Omental fat pad (tissue), 3 donors: ENCODE measurements at regions not wholly inside any gene's neighbourhood (a gene's known extent, or its start where the extent isn't known, plus 50 kb on each side); places are given as distances from the start of the nearest gene placed in this dataset.

Source experiments
- ATAC-seq: fragments of 150-250 bp; one replicate; pipeline ENCODE4 v1.9.1; 2016; ENCODE audit warnings: mild to moderate bottlenecking, moderate library complexity; ENCODE audit not compliant: low FRiP score
- DNase-seq: peaks from one replicate; pipeline ENCODE4 v3.0.0-alpha.2; 2019; ENCODE audit warnings: low spot score
- CTCF ChIP-seq, 3 donors: fragments of 450-650 bp; IDR thresholded peaks; one replicate each; pipeline ENCODE4 v1.5.1; 2016 to 2017; ENCODE audit warnings: antibody characterized with exemption in 3 of 3, mild to moderate bottlenecking in 3 of 3, moderate library complexity in 2 of 3

DNA sequence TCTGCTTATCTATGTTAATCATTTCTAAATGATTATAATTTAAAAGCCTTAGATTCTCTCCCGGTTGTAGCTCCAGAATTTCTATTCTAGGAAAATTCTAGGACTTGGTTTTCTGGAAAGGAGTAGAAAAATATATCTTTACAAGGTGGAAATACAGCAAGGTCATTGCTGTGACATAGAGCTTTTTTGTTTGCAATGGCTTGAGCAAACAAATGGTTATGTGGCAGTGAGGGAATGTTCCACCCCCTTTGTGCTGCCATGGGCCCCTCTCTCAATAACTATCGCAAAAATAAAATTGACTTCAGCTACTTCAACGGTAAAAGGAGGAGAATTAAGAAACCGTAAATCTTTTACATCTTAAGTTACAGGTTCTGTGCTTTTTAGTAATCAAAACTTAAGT is 517.1 kb downstream of the EPHA3 start:
- ATAC-seq (no peak), DNase-seq (no peak)
- no peak for TF ChIP-seq CTCF (IDR thresholded peaks at IDR 0.05)

DNA sequence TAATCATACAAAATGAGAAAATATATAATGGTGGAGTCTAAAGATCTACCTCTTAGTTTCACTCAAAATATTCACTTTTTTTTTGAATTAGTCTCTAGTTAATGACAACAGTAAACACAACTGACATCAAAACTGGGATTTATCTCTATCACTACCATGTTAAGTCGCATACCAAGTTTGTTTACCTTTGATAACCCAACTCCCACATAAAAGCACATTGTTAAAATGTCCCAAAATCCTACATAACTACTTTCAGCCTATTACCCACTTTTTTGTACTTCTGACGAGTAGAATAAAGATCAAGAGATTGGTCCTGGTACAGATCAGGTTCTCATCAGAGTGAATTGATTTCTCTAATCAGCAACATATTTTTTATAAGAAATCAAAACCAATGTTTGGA is 518.5 kb downstream of the EPHA3 start:
- no peak for DNase-seq
- TF ChIP-seq CTCF (IDR thresholded peaks at IDR 0.05): no peak
- no peak for ATAC-seq

DNA sequence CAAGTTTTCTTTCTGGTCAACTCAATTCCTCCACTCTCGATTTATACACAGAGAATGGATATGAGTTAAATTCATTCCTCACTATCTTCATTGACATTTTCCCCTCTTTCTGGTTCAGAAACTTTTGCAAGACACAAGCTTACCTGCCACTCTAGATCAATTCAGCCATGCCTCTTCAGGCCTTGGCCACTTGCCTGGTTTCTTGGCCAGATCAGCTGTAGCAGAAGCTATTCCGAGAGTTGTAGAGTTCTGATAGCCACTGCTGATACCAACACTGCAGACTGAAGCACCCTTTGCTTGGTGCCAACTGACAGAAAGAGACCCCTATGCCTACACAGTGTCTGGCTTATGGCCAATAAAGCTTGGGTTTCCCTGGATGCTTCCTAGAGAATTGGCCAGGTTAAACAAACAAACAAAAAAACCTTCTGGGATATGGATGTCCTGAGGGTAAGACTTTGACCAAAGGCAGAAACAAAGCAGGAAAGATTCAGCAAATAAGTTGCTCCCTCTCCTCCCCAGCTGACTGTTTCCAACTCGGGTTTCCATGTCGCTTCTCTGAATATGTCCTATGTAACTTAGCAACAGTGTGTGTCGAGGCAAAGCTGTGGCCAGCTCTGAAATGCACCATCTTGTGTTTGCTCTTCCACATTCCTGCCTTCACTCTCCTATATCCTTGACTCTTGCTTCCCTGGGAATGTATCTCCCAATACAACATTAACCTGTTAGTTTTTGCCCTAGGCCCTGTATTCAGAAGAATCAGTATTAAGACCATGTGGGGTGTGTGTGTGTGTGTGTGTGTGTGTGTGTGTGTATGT is 521.6 kb downstream of the EPHA3 start:
- TF ChIP-seq CTCF (IDR thresholded peaks at IDR 0.05): no peak
- DNase-seq: no peak
- ATAC-seq: no peak

DNA sequence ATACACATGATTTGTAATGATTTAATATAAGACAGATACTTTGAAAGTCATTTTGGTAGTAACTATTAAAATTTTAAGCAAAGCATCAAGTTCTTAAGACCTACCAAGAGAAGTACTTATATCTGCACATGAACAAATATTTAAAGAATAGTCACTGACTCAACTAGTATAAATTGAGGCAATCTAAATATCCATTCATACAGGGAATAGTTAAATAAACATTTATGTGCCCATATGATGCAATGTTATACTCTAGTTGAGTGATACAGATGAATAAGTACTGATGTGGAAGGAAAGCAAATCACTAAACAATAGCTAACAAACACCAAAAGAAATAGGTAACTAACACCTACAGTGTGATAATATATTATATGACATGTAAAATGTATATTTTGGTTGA is 527.7 kb downstream of the EPHA3 start:
- no peak for TF ChIP-seq CTCF (IDR thresholded peaks at IDR 0.05)
- no peak for DNase-seq
- ATAC-seq: no peak

DNA sequence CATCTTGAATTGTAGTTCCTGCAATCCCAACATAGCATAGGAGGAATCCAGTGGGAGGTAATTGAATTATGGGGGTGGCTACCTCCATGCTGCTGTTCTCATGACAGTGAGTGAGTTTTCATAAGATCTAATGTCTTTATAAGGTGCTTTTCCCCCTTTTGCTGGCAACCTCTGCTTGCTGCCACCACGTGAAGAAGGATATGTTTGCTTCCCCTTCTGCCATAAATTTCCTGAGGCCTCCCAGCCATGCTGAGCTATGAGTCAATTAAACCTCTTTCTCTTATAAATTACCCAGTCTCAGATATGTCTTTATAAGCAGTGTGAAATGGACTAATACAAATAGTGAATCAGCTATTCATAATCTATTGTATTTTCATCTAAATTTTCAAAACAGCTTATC is 537.3 kb downstream of the EPHA3 start:
- DNase-seq: no peak
- no peak for ATAC-seq
- TF ChIP-seq CTCF (IDR thresholded peaks at IDR 0.05): no peak

DNA sequence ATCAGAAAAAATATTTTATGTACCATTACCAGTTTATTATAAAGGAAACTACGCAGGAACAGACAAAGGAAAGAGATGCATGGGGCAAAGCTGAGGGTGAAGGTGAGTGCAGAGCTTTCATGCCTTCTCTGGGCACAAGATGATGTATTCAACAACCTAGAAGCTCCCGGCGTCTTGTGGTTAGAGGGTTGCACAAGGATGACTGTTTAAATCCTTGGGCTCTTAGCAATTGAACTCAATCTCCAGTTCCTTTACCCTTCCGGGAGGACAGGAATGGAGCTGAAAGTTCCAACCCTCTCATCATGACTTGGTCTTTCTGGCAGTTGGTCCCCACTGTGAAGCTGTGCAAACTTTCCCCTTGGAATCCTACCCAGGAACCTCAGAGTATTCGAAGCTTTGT is 542.0 kb downstream of the EPHA3 start:
- no peak for TF ChIP-seq CTCF (IDR thresholded peaks at IDR 0.05)
- ATAC-seq: no peak
- DNase-seq: no peak

GRCh38 chr3:89654031-89654430 is 546.6 kb downstream of the EPHA3 start:
- TF ChIP-seq CTCF (IDR thresholded peaks at IDR 0.05): no peak
- ATAC-seq: no peak
- DNase-seq: no peak
